ENCODE measurements at regions not wholly inside any gene's neighbourhood (a gene's known extent, or its start where the extent isn't known, plus 50 kb on each side); places are given as distances from the start of the nearest gene placed in this dataset.

DNA sequence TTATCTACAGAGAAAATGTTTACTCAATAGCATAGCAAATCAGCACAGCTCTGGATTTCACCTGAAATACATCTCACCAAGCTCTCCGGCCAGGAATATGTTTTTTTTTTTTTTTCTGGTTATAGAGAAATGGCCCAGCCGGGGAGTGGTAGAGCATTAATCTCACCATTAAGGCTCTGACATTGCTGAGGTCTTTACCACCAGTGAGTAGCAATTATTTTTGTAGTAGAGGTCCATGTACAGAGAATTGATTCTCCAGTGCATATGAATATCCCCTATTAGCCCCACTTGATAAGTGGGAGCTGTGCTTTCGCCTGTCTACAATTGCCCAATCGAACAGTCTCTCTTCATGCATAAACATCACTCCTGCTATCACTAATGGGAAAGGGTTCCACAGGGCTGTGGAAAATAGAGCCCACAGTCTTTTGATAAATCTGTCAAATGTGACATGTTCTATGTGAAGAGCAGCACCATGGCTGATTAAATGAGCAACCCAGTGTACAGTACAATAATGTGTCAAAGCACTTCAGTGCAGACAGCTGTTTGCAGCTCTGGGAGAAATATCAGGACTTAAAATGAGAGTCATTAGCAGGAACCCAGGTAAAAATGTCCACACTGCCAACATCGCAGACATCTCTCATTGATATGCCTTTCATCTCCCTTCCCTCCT, 227.1 kb upstream of the ID4 start:
- TF ChIP-seq FOS (IDR thresholded peaks at IDR 0.05; ENCODE audit: extremely low read depth, insufficient read length) (no peak), YBX1 (IDR thresholded peaks at IDR 0.05) (no peak)
- TF ChIP-seq, protein P1, sequence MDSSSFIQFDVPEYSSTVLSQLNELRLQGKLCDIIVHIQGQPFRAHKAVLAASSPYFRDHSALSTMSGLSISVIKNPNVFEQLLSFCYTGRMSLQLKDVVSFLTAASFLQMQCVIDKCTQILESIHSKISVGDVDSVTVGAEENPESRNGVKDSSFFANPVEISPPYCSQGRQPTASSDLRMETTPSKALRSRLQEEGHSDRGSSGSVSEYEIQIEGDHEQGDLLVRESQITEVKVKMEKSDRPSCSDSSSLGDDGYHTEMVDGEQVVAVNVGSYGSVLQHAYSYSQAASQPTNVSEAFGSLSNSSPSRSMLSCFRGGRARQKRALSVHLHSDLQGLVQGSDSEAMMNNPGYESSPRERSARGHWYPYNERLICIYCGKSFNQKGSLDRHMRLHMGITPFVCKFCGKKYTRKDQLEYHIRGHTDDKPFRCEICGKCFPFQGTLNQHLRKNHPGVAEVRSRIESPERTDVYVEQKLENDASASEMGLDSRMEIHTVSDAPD (CRISPR knock-in tag; IDR thresholded peaks at IDR 0.05): no peak
- no peaks in the 10 kb centered on the region for H3K79me2 ChIP-seq (ENCODE audit: control insufficient read depth, insufficient read depth, low read length)
- H3K27ac ChIP-seq (ENCODE audit: extremely low read depth, low read depth, low read length): no peak overlapping the region
- no peak overlapping the region for H3K9ac ChIP-seq (ENCODE audit: insufficient read depth in 1 of 2, low read depth in 2 of 2, low read length in 2 of 2)
- H2AFZ ChIP-seq (ENCODE audit: low read depth, low read length): no peak overlapping the region
- ChIA-PET POLR2A (interaction anchor here (0.6 kb wide), 1 partner anchor 858 kb away, joined by 5 read pairs; no protein-coding TSS in a partner anchor), CTCF (ENCODE audit: low intra/inter-chr PET ratio) (no interaction called here)
- H3K4me1 ChIP-seq (replicated peaks in 1 of 2; ENCODE audit: control insufficient read depth in 2 of 2, insufficient read depth in 2 of 2, low read length in 2 of 2): no peaks in the 10 kb centered on the region
- H4K20me1 ChIP-seq (replicated peaks; ENCODE audit: control insufficient read depth, insufficient read depth, low read length): no peaks in the 10 kb centered on the region
- H3K9me1 ChIP-seq (ENCODE audit: control insufficient read depth, insufficient read depth, low read length): no peaks in the 10 kb centered on the region
- in situ Hi-C loops (cut with MboI): no loop called here
- FAIRE-seq (no peak), ATAC-seq (no peak), DNase-seq (ENCODE audit: extremely low read depth in 1 of 4, low spot score in 3 of 4) (no peak)
- intact Hi-C loops (cut with micrococcal nuclease): no loop called here
- no peak overlapping the region for H3K4me2 ChIP-seq (ENCODE audit: insufficient read depth, low read length)
- no peaks in the 10 kb centered on the region for H3K27me3 ChIP-seq (ENCODE audit: control insufficient read depth in 2 of 2, insufficient read depth in 2 of 2, low read length in 2 of 2)
- H3K9me3 ChIP-seq (replicated peaks; ENCODE audit: control insufficient read depth, insufficient read depth, low read depth, low read length): no peaks in the 10 kb centered on the region; the same call in none of the 2 replicates
- no TSS peak for BruUV-seq (replicated peaks)
- H3K4me3 ChIP-seq: no peak overlapping the region
- WGBS (ENCODE audit: insufficient coverage, low coverage, missing lambda C conversion rate): 0% methylated on average over 5 of the region's 5 CpGs
- H3K36me3 ChIP-seq (ENCODE audit: control insufficient read depth, insufficient read depth, low read length): no peaks in the 10 kb centered on the region
